HCT116 (cell line): ENCODE measurements at regions not wholly inside any gene's neighbourhood (a gene's known extent, or its start where the extent isn't known, plus 50 kb on each side); places are given as distances from the start of the nearest gene placed in this dataset.

ENCODE experiments used
- ATAC-seq: fragments of 200-7000 bp; cut with Tn5 transposase; 2 replicates; pipeline ENCODE4 v1.9.1; 2020; ENCODE audit warnings: mild to moderate bottlenecking, moderate library complexity
- BruUV-seq: library from RNA; stranded (reverse); fragments of 400-500 nt; replicated peaks from 2 replicates; lab custom pipeline; 2021; lab: Mats Ljungman, UMichigan
- CTCF ChIA-PET: fragments of 300-600 bp; sonication (Branson Sonifier 250); formaldehyde crosslinking; loops from one replicate; lab custom pipeline; 2021; ENCODE audit warnings: antibody characterized with exemption; lab: Charles Lee
- POLR2A ChIA-PET: fragments of 300-600, 350-600 bp; sonication (Branson Sonifier 250); formaldehyde crosslinking; loops from one replicate; lab custom pipeline; 2021; ENCODE audit warnings: antibody characterized with exemption; lab: Charles Lee
- RAD21 ChIA-PET, 2 experiments: fragments of 300-600 bp; sonication (Branson Sonifier 250); formaldehyde crosslinking; loops; one replicate each; lab custom pipeline; 2023; ENCODE audit warnings: low total read pairs in 2 of 2; ENCODE audit not compliant: uncharacterized antibody in 2 of 2, unreplicated experiment in 2 of 2, low non-redundant PET in 1 of 2; lab: Charles Lee
- DNase-seq: peaks from one replicate; pipeline ENCODE4 v3.0.0-alpha.2; 2010; ENCODE audit warnings: low read depth, low spot score
- H2AFZ ChIP-seq: fragments of 200-600 bp; shearing (Covaris generic), sonication (generic); 2 replicates; pipeline ENCODE4 v1.6.1; 2017; ENCODE audit warnings: low read depth, mixed run types, mixed read lengths, antibody characterized with exemption, low read length; ENCODE audit not compliant: poor library complexity, severe bottlenecking
- H3K27ac ChIP-seq: 2 replicates; pipeline ENCODE4 v1.5.1; 2012; ENCODE audit warnings: low read depth, low read length
- H3K27me3 ChIP-seq: fragments of 200-600 bp; sonication (generic); 2 replicates; pipeline ENCODE4 v1.6.1; 2016; ENCODE audit warnings: mixed run types, low read length, mixed read lengths; ENCODE audit not compliant: insufficient read depth
- H3K36me3 ChIP-seq, 2 experiments: fragments of 200-500 bp in 1 of 2; fragments of 200-600 bp in 1 of 2; sonication (Bioruptor generic) in 1 of 2; sonication (generic) in 1 of 2; 2 replicates each; pipeline versions ENCODE4 v1.5.1 to v1.6.1; 2014 to 2016; ENCODE audit warnings: low read length in 2 of 2, inconsistent platforms in 1 of 2, mixed read lengths in 1 of 2, mixed run types in 1 of 2; ENCODE audit not compliant: insufficient read depth in 2 of 2, control insufficient read depth in 1 of 2
- H3K4me1 ChIP-seq, 2 experiments: fragments of 200-600 bp in 1 of 2; sonication (generic) in 1 of 2; 2 replicates each; pipeline versions ENCODE4 v1.5.1 to v1.6.1; 2012 to 2017; ENCODE audit warnings: low read length in 2 of 2, inconsistent platforms in 1 of 2, mild to moderate bottlenecking in 1 of 2, mixed read lengths in 1 of 2, mixed run types in 1 of 2, moderate library complexity in 1 of 2; ENCODE audit not compliant: insufficient read depth in 2 of 2, control insufficient read depth in 1 of 2
- H3K4me2 ChIP-seq: fragments of 200-600 bp; sonication (generic); 2 replicates; pipeline ENCODE4 v1.6.1; 2017; ENCODE audit warnings: mixed run types, low read length, mixed read lengths
- H3K4me3 ChIP-seq, 2 experiments: fragments of 200-600 bp in 1 of 2; sonication (generic) in 1 of 2; replicated peaks in 1 of 2; 2 replicates each; pipeline ENCODE4 v1.5.1; 2011 to 2016; ENCODE audit warnings: low read length in 2 of 2, control low read depth in 1 of 2, low read depth in 1 of 2, mild to moderate bottlenecking in 1 of 2, mixed read lengths in 1 of 2, mixed run types in 1 of 2
- H3K79me2 ChIP-seq: fragments of 200-600 bp; sonication (generic); 2 replicates; pipeline ENCODE4 v1.6.1; 2017; ENCODE audit warnings: mild to moderate bottlenecking, mixed run types, low read length, moderate library complexity, mixed read lengths; ENCODE audit not compliant: insufficient read depth
- H3K9ac ChIP-seq: fragments of 200-600 bp; sonication (generic); 2 replicates; pipeline ENCODE4 v1.6.1; 2016; ENCODE audit warnings: low read length, mixed read lengths
- H3K9me2 ChIP-seq: fragments of 200-600 bp; sonication (generic), shearing (Covaris generic); 2 replicates; pipeline ENCODE4 v1.6.1; 2017; ENCODE audit warnings: mixed run types, mild to moderate bottlenecking, moderate library complexity; ENCODE audit not compliant: insufficient read depth
- H3K9me3 ChIP-seq, 2 experiments: fragments of 200-500 bp in 1 of 2; fragments of 200-600 bp in 1 of 2; sonication (Bioruptor generic) in 1 of 2; sonication (generic) in 1 of 2; 2 replicates each; pipeline ENCODE4 v1.6.1; 2014 to 2017; ENCODE audit warnings: low read length in 2 of 2, mixed read lengths in 2 of 2, inconsistent platforms in 1 of 2, low read depth in 1 of 2, mild to moderate bottlenecking in 1 of 2, mixed run types in 1 of 2, moderate library complexity in 1 of 2; ENCODE audit not compliant: control insufficient read depth in 1 of 2, insufficient read depth in 1 of 2
- H4K20me1 ChIP-seq: fragments of 200-600 bp; sonication (generic), shearing (Covaris generic); 2 replicates; pipeline ENCODE4 v1.6.1; 2017; ENCODE audit warnings: mixed run types, mild to moderate bottlenecking, moderate library complexity; ENCODE audit not compliant: insufficient read depth
- CEBPB ChIP-seq: IDR thresholded peaks from 2 replicates; pipeline ENCODE4 v1.6.1; 2012; ENCODE audit warnings: low read depth
- EGR1 ChIP-seq: IDR thresholded peaks from 2 replicates; pipeline ENCODE4 v1.6.1; 2012; ENCODE audit warnings: low read depth
- EZH2 ChIP-seq: fragments of 200-600 bp; sonication (generic); IDR thresholded peaks from 2 replicates; pipeline ENCODE4 v1.6.1; 2017; ENCODE audit warnings: antibody characterized with exemption, mixed run types
- EZH2phosphoT487 ChIP-seq: fragments of 200-600 bp; IDR thresholded peaks from 2 replicates; pipeline ENCODE4 v1.6.1; 2018; ENCODE audit warnings: antibody characterized with exemption, borderline replicate concordance
- RAD21 ChIP-seq: IDR thresholded peaks from 2 replicates; pipeline ENCODE4 v1.6.1; 2012; ENCODE audit warnings: low read depth, mild to moderate bottlenecking
- REST ChIP-seq: IDR thresholded peaks from 2 replicates; pipeline ENCODE4 v1.6.1; 2012; ENCODE audit warnings: low read depth
- SIN3A ChIP-seq: IDR thresholded peaks from 2 replicates; pipeline ENCODE4 v1.6.1; 2012; ENCODE audit warnings: low read depth
- SRF ChIP-seq: IDR thresholded peaks from 2 replicates; pipeline ENCODE4 v1.6.1; 2012; ENCODE audit warnings: low read depth
- ZNF274 ChIP-seq: fragments of 200-500 bp; sonication (Bioruptor generic); IDR thresholded peaks from 2 replicates; pipeline ENCODE4 v1.6.1; 2014; ENCODE audit warnings: mild to moderate bottlenecking, low read depth, low read length, inconsistent platforms
- intact Hi-C: fragments of 100-400 bp; cut with micrococcal nuclease; formaldehyde crosslinking; loops from 2 replicates; pipeline ENCODE4 v1.10.0; 2022
- TF ChIP-seq, protein P1 (sequence below): IDR thresholded peaks from 2 replicates; pipeline ENCODE4 v1.6.1; 2011; ENCODE audit warnings: mild to moderate bottlenecking, low read length, moderate library complexity; ENCODE audit not compliant: insufficient replicate concordance; ENCODE audit errors: extremely low read depth

DNA sequence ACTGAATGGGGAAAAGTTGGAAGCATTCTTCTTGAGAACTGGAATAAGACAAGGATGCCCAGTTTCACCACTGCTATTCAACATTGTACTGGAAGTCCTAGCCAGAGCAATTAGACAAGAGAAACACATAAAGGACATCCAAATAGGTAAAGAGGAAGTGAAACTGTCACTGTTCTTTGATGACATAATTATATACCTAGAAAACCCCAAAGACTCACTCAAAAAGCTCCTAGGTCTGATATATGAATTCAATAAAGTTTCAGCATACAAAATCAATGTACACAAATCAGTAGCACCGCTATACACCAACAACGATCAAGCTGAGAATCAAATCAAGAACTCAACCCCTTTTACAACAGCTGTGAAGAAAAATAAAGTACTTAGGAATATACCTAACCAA is 157.3 kb upstream of the DDHD1 start:
- H3K27ac ChIP-seq, result no peak overlapping the region
- intact Hi-C loops, result no loop called here
- RAD21 ChIA-PET, result no interaction called here

More for the DNA sequence above, 157.3 kb upstream of the DDHD1 start:
- Histone ChIP-seq H3K4me3 (no peak overlapping the region), H4K20me1 (no peaks in the 10 kb centered on the region), H3K9me2 (no peaks in the 10 kb centered on the region), H3K27me3 (no peaks in the 10 kb centered on the region), H3K36me3 (no peaks in the 10 kb centered on the region), H3K9me3 (no peaks in the 10 kb centered on the region), H3K4me2 (no peak overlapping the region), H3K4me1 (peaks cover 0 to 5% of the 10 kb centered on the region in 2 experiments; a peak in 1 of 4 replicates)
- ChIA-PET POLR2A (no interaction called here), CTCF (no interaction called here)
- DNase-seq (no peak), ATAC-seq (no peak)
- TF ChIP-seq, protein P1, sequence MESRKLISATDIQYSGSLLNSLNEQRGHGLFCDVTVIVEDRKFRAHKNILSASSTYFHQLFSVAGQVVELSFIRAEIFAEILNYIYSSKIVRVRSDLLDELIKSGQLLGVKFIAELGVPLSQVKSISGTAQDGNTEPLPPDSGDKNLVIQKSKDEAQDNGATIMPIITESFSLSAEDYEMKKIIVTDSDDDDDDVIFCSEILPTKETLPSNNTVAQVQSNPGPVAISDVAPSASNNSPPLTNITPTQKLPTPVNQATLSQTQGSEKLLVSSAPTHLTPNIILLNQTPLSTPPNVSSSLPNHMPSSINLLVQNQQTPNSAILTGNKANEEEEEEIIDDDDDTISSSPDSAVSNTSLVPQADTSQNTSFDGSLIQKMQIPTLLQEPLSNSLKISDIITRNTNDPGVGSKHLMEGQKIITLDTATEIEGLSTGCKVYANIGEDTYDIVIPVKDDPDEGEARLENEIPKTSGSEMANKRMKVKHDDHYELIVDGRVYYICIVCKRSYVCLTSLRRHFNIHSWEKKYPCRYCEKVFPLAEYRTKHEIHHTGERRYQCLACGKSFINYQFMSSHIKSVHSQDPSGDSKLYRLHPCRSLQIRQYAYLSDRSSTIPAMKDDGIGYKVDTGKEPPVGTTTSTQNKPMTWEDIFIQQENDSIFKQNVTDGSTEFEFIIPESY, result no peak
- TF ChIP-seq REST (no peak), SIN3A (no peak), SRF (no peak), CEBPB (no peak), RAD21 (no peak), ZNF274 (no peak), EZH2 (no peak), EZH2phosphoT487 (no peak), EGR1 (no peak)
- TF ChIP-seq, all 23 proteins: peak for 0
- BruUV-seq, result no TSS peak
- Histone ChIP-seq H2AFZ (no peak overlapping the region), H3K9ac (no peak overlapping the region), H3K79me2 (no peaks in the 10 kb centered on the region)
